Panc1 (cell line): ENCODE measurements at regions not wholly inside any gene's neighbourhood (a gene's known extent, or its start where the extent isn't known, plus 50 kb on each side); places are given as distances from the start of the nearest gene placed in this dataset.
"Not testable (repeated sequence)": the region's sequence is repeated elsewhere in the genome, so short reads cannot be mapped to it uniquely, and the experiment has no call there.

Source experiments
- POLR2AphosphoS5 ChIP-seq: IDR thresholded peaks from 2 replicates; pipeline ENCODE4 v1.6.1; 2012; ENCODE audit warnings: mild to moderate bottlenecking, low read depth, low read length, moderate library complexity
- SIN3A ChIP-seq: IDR thresholded peaks from 2 replicates; pipeline ENCODE4 v1.6.1; 2012; ENCODE audit warnings: low read depth, mild to moderate bottlenecking, low read length, moderate library complexity, borderline replicate concordance; ENCODE audit not compliant: insufficient read depth
- TF ChIP-seq, protein P1 (sequence below): fragments of 450-650 bp; IDR thresholded peaks from 2 replicates; pipeline ENCODE4 v1.5.1; 2017; ENCODE audit warnings: mild to moderate bottlenecking

DNA sequence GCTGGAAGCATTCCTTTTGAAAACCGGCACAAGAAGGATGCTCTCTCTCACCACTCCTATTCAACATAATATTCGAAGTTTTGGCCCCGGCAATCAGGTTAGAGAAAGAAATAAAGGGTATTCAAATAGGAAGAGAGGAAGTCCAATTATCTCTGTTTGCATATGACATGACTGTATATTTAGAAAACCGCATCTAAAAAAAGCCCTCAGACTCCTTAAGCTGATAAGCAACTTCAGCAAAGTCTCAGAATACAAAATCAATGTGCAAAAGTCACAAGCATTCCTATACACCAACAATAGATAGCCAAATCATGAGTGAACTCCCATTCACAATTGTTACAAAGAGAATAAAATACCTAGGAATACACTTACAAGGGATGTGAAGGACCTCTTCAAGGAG, 93.1 kb upstream of the ADAMTS9 start:
- TF ChIP-seq, protein P1, sequence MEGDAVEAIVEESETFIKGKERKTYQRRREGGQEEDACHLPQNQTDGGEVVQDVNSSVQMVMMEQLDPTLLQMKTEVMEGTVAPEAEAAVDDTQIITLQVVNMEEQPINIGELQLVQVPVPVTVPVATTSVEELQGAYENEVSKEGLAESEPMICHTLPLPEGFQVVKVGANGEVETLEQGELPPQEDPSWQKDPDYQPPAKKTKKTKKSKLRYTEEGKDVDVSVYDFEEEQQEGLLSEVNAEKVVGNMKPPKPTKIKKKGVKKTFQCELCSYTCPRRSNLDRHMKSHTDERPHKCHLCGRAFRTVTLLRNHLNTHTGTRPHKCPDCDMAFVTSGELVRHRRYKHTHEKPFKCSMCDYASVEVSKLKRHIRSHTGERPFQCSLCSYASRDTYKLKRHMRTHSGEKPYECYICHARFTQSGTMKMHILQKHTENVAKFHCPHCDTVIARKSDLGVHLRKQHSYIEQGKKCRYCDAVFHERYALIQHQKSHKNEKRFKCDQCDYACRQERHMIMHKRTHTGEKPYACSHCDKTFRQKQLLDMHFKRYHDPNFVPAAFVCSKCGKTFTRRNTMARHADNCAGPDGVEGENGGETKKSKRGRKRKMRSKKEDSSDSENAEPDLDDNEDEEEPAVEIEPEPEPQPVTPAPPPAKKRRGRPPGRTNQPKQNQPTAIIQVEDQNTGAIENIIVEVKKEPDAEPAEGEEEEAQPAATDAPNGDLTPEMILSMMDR = not testable (repeated sequence)
- not testable (repeated sequence) for TF ChIP-seq SIN3A, POLR2AphosphoS5
